Activated naive CD4-positive, alpha-beta T cell treated with anti-CD3 and anti-CD28 coated beads, Interleukin-2, amount 50 U/mL, for 24 hours (primary cell): ENCODE measurements at regions not wholly inside any gene's neighbourhood (a gene's known extent, or its start where the extent isn't known, plus 50 kb on each side); places are given as distances from the start of the nearest gene placed in this dataset.
"Not testable (repeated sequence)": the region's sequence is repeated elsewhere in the genome, so short reads cannot be mapped to it uniquely, and the experiment has no call there.

Experiments used
- H3K27ac Mint-ChIP-seq: one replicate; pipeline ENCODE4 v1.8.0; 2021; ENCODE audit warnings: mild to moderate bottlenecking, mixed read lengths
- H3K27me3 Mint-ChIP-seq: one replicate; pipeline ENCODE4 v1.8.0; 2021; ENCODE audit warnings: mixed read lengths
- H3K36me3 Mint-ChIP-seq: one replicate; pipeline ENCODE4 v1.8.0; 2021; ENCODE audit warnings: mixed read lengths
- H3K4me1 Mint-ChIP-seq: one replicate; pipeline ENCODE4 v1.8.0; 2021; ENCODE audit warnings: mixed read lengths
- H3K4me3 Mint-ChIP-seq: one replicate; pipeline ENCODE4 v1.8.0; 2021; ENCODE audit warnings: mild to moderate bottlenecking, mixed read lengths
- H3K9me3 Mint-ChIP-seq: one replicate; pipeline ENCODE4 v1.8.0; 2021; ENCODE audit warnings: mixed read lengths

- H3K27ac Mint-ChIP-seq: no peak overlapping the region
Measured at GRCh38 chr6:50555982-50556381, 157.3 kb upstream of the TFAP2D start.

DNA sequence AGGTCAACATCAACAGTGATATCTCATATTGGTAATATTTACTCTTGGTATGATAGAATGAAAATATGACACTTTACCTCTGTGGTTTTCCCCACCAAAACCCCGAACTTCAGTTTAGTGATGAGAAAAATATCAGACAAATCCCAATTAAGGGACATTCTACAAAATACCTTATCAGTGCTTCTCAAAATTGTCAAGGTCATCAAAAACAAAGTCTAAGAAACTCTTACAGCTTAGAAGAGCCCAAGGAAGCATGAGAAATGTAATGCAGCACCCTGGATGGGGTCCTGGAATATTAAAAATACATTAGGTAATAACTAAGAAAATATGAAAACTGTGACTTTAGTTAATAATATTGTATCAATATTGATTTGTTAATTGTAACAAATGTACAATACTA is 148.3 kb upstream of the TFAP2D start:
- H3K4me1 Mint-ChIP-seq: no peaks in the 10 kb centered on the region
- no peaks in the 10 kb centered on the region for H3K36me3 Mint-ChIP-seq
- no peak overlapping the region for H3K4me3 Mint-ChIP-seq
- no peaks in the 10 kb centered on the region for H3K9me3 Mint-ChIP-seq
- no peak overlapping the region for H3K27ac Mint-ChIP-seq
- no peaks in the 10 kb centered on the region for H3K27me3 Mint-ChIP-seq

More at GRCh38 chr6:50555982-50556381, 157.3 kb upstream of the TFAP2D start:
- Mint-ChIP-seq H3K4me3 (no peak overlapping the region), H3K9me3 (no peaks in the 10 kb centered on the region), H3K4me1 (no peaks in the 10 kb centered on the region), H3K27me3 (no peaks in the 10 kb centered on the region), H3K36me3 (no peaks in the 10 kb centered on the region)

GRCh38 chr6:50571230-50571629 is 142.1 kb upstream of the TFAP2D start:
- not testable (repeated sequence) for H3K27ac Mint-ChIP-seq, H3K36me3 Mint-ChIP-seq, H3K27me3 Mint-ChIP-seq, H3K4me3 Mint-ChIP-seq, H3K9me3 Mint-ChIP-seq, H3K4me1 Mint-ChIP-seq

DNA sequence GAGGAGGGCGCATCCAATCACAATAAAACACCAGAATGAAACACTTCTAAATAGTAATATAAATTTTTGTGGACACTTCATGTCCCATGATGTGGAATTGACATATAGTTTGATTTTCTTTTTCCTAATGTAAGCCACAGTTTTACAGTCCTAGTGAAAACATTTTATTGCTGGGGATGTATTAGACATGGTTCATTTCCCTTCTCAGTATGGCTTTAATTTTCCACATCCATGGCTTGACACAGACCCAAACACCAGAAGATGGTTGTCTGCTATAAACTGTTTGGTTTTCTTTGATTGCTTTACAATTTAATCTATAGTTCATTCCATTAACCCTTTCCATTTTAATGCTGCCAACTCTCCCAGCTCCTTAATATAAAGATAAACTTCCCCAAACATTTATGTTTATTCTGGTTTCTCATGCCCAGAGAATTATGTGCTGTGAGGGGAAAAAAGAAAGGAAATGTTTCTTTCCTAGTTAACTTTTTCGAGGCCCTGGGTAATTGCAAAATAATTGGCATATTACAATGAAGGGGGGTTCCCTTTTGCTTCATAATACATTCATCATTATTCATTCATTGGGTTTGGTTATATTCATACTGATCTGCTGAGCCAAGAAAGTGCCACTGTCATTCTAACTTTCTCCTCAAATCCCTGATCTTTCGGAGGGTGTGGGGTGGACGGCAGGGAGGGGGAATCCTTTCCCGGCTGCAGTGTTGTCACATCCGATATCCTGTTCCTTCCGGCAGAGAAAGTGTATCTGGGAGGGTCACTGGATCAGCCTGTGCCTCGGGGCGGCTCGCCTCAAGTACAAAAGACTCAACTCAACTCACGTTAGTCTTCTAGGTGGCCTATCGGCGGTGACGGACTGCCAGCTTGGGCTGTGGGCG is 127.6 kb upstream of the TFAP2D start:
- H3K27ac Mint-ChIP-seq: no peak overlapping the region
- H3K27me3 Mint-ChIP-seq: no peaks in the 10 kb centered on the region
- no peaks in the 10 kb centered on the region for H3K36me3 Mint-ChIP-seq
- no peak overlapping the region for H3K4me3 Mint-ChIP-seq
- no peaks in the 10 kb centered on the region for H3K9me3 Mint-ChIP-seq
- no peaks in the 10 kb centered on the region for H3K4me1 Mint-ChIP-seq

DNA sequence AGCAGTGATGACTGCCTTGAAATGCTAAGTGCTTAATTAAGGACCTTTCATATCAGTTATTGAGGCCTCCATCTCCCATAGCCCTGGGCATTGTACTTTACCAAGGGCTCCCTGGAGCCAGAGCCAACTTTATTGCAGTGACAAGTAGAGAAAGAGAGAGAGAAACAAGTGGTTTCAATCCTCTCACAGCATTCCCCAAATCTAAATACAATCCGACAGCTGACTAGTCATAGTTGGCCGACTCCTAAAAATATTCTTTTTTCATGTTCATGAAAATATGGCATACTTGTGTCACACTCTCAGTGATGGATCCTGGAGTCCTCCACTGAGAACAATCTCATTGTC is 127.0 kb upstream of the TFAP2D start:
- no peaks in the 10 kb centered on the region for H3K36me3 Mint-ChIP-seq
- H3K27ac Mint-ChIP-seq: no peak overlapping the region
- no peaks in the 10 kb centered on the region for H3K9me3 Mint-ChIP-seq
- no peak overlapping the region for H3K4me3 Mint-ChIP-seq
- H3K4me1 Mint-ChIP-seq: no peaks in the 10 kb centered on the region
- no peaks in the 10 kb centered on the region for H3K27me3 Mint-ChIP-seq

GRCh38 chr6:50589751-50590470 is 123.4 kb upstream of the TFAP2D start:
- H3K4me1 Mint-ChIP-seq: no peaks in the 10 kb centered on the region
- H3K27me3 Mint-ChIP-seq: no peaks in the 10 kb centered on the region
- no peak overlapping the region for H3K4me3 Mint-ChIP-seq

DNA sequence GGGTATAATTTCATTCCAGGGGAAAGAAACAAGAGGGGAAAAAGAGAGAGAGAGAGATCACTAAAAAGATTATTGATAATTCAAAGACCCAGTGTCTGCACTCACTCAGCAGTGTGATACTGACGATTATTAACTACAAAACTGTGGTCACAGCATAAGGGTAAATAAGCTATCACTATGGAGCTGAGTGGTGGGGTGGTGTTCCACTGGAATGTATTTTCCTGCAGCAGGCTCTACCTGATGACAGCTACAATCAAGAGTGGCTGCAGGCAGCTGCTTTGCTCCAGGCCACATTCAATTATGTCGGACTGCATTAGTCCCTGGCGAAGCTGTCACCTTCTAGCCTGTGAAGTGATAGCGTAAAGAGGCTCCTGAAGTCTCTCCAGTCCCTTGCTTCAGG is 122.2 kb upstream of the TFAP2D start:
- no peaks in the 10 kb centered on the region for H3K27me3 Mint-ChIP-seq
- no peak overlapping the region for H3K27ac Mint-ChIP-seq
- H3K4me3 Mint-ChIP-seq: no peak overlapping the region
- H3K36me3 Mint-ChIP-seq: no peaks in the 10 kb centered on the region
- no peaks in the 10 kb centered on the region for H3K4me1 Mint-ChIP-seq
- no peaks in the 10 kb centered on the region for H3K9me3 Mint-ChIP-seq

More at GRCh38 chr6:50589751-50590470, 123.4 kb upstream of the TFAP2D start:
- Mint-ChIP-seq H3K9me3 (no peaks in the 10 kb centered on the region), H3K36me3 (no peaks in the 10 kb centered on the region), H3K27ac (no peak overlapping the region)

DNA sequence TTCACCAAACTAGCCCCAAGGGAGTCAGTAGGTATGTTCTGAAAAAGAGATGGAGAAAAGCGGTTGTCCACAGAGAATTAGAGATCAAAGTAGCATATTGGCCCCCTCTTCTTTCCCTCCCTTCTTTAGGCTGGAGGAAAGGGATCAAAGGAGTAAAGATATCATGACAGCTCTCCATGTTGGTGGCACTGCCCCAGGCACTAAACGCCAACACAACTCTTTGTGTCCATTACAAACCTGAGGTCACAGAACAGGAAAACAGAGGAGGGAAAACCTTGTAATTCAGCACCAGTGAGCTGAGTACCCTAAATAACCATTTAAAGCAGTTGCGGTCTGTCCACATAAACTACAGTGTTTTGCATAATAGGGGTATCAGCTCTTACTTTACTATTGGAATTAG is 113.0 kb upstream of the TFAP2D start:
- no peaks in the 10 kb centered on the region for H3K27me3 Mint-ChIP-seq
- no peaks in the 10 kb centered on the region for H3K4me1 Mint-ChIP-seq
- H3K4me3 Mint-ChIP-seq: no peak overlapping the region
- no peak overlapping the region for H3K27ac Mint-ChIP-seq
- H3K36me3 Mint-ChIP-seq: no peaks in the 10 kb centered on the region
- H3K9me3 Mint-ChIP-seq: no peaks in the 10 kb centered on the region

DNA sequence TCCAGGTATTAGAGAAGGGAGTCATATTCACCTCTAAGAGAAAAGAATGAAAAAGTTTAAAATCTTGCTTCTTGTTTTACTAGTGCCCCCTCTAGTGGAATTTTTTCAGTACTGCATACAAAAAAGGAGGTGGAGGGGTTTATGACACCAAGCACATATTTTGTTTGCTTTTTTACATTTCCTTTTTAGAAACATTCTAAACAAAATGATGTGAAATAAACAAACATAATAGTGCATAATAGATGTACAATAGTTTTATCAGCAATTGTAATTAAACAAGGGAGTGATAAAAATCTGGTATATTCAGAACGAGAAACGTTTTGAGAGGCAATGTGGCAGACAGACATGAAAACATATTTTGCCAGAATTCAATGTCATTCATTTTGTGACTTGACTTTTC is 111.0 kb upstream of the TFAP2D start:
- Mint-ChIP-seq H3K4me1 (no peaks in the 10 kb centered on the region), H3K4me3 (no peak overlapping the region), H3K9me3 (no peaks in the 10 kb centered on the region), H3K27me3 (no peaks in the 10 kb centered on the region), H3K36me3 (no peaks in the 10 kb centered on the region), H3K27ac (no peak overlapping the region)

GRCh38 chr6:50608421-50608820 is 104.9 kb upstream of the TFAP2D start:
- H3K27me3 Mint-ChIP-seq: no peaks in the 10 kb centered on the region
- no peaks in the 10 kb centered on the region for H3K36me3 Mint-ChIP-seq
- no peak overlapping the region for H3K4me3 Mint-ChIP-seq
- H3K9me3 Mint-ChIP-seq: no peaks in the 10 kb centered on the region
- no peaks in the 10 kb centered on the region for H3K4me1 Mint-ChIP-seq
- no peak overlapping the region for H3K27ac Mint-ChIP-seq

GRCh38 chr6:50610562-50610961 is 102.8 kb upstream of the TFAP2D start:
- no peak overlapping the region for H3K27ac Mint-ChIP-seq
- H3K4me1 Mint-ChIP-seq: no peaks in the 10 kb centered on the region
- H3K27me3 Mint-ChIP-seq: no peaks in the 10 kb centered on the region
- H3K4me3 Mint-ChIP-seq: no peak overlapping the region
- peaks cover 6% of the 10 kb centered on the region for H3K9me3 Mint-ChIP-seq
- no peaks in the 10 kb centered on the region for H3K36me3 Mint-ChIP-seq

DNA sequence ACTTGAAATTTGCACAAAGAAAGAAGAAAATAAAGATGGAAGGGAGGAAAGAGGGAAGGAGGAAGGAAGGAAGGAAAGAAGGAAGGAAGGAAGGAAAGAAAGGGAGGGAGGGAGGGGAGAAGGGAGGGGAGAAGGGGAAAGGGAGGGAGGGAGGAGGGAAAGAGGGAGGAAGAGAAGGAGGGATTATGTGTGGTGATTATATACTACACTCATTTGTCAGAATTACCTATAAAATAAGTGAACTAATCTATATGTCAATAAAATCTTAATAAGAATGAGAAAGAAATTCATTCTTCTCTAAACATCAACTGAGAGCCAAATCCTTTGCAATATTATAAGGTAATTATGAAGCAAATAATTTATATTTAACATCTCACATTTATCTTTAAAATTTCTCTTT is 77.9 kb upstream of the TFAP2D start:
- no peaks in the 10 kb centered on the region for H3K4me1 Mint-ChIP-seq

GRCh38 chr6:50637267-50637666 is 76.1 kb upstream of the TFAP2D start:
- Mint-ChIP-seq H3K27me3 (no peaks in the 10 kb centered on the region), H3K36me3 (no peaks in the 10 kb centered on the region), H3K9me3 (no peaks in the 10 kb centered on the region), H3K4me1 (no peaks in the 10 kb centered on the region), H3K27ac (no peak overlapping the region), H3K4me3 (no peak overlapping the region)

More for the DNA sequence above, 77.9 kb upstream of the TFAP2D start:
- no peak overlapping the region for H3K4me3 Mint-ChIP-seq
- no peaks in the 10 kb centered on the region for H3K27me3 Mint-ChIP-seq
- H3K36me3 Mint-ChIP-seq: no peaks in the 10 kb centered on the region
- H3K27ac Mint-ChIP-seq: no peak overlapping the region
- H3K9me3 Mint-ChIP-seq: no peaks in the 10 kb centered on the region

GRCh38 chr6:50649086-50649485 is 64.2 kb upstream of the TFAP2D start:
- Mint-ChIP-seq H3K27ac (no peak overlapping the region), H3K36me3 (no peaks in the 10 kb centered on the region), H3K27me3 (no peaks in the 10 kb centered on the region), H3K4me1 (no peaks in the 10 kb centered on the region), H3K4me3 (no peak overlapping the region), H3K9me3 (peaks cover 11% of the 10 kb centered on the region)

DNA sequence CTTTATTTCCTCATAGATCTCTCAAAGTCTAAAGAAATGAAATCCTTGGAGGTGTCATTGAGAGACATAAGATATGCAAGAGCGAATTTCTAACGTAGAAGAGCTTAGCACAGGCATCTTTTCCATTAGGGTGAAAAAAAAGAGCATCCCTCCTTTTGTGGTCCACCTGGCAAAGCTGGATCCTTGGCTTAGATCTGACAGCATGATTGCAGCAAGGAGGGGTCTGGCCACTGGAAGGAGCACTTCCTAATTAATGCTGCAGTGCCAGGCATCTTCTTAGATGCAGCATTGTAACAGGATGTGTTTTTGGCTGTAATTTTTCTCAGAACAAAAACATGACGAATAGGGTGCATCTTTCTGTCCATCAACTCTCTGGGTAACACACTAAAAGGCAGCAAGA is 60.1 kb upstream of the TFAP2D start:
- H3K27ac Mint-ChIP-seq: no peak overlapping the region
- H3K4me1 Mint-ChIP-seq: no peaks in the 10 kb centered on the region
- no peak overlapping the region for H3K4me3 Mint-ChIP-seq
- H3K27me3 Mint-ChIP-seq: no peaks in the 10 kb centered on the region
- no peaks in the 10 kb centered on the region for H3K36me3 Mint-ChIP-seq
- peaks cover 11% of the 10 kb centered on the region for H3K9me3 Mint-ChIP-seq

DNA sequence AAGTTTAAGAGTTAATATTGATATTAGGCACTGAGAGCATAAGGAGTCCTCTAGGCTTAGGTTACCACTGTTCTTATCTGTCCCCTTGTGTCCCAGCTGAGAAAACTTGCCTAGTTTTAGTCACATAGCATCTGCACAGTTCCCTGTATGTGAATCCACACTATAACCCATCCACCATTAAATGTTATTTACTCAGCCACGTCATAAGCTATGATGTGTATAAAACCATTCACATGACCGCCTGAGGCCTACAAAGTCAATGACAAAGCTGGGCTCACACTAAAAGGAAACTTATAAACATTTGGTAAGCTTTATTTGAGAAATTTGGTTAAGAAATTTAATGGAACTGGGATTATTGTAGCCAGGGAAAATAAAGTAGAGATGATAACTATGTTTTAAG is 59.2 kb upstream of the TFAP2D start:
- H3K27me3 Mint-ChIP-seq: no peaks in the 10 kb centered on the region
- no peaks in the 10 kb centered on the region for H3K36me3 Mint-ChIP-seq
- H3K4me1 Mint-ChIP-seq: no peaks in the 10 kb centered on the region
- H3K27ac Mint-ChIP-seq: no peak overlapping the region
- H3K4me3 Mint-ChIP-seq: no peak overlapping the region
- H3K9me3 Mint-ChIP-seq: peaks cover 12% of the 10 kb centered on the region
